ENCODE measurements at regions not wholly inside any gene's neighbourhood (a gene's known extent, or its start where the extent isn't known, plus 50 kb on each side); places are given as distances from the start of the nearest gene placed in this dataset.

DNA sequence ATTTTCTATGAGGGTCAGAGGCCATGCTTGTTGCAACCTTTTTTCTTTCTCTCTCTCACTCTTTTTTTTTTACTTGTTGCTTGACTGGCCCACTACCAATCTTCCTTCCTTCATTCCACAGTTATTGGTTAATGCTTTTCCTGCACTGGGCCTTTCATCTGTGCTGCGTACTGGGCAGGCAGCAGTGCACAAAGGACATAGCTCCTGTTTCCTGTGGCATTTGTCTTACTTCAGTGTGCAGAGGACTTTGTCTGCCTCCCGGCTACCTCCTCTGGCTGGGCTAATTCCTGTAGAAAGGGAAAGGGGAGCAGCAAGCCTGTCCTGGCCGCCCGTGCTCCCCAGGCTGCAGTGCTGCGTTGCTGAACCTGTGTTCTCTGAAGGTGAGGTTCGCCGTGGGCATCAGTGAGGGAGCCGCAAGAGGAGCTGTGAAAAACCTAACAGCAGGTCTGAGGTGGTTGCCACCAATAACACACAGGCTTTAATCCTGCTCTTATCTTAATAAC is 93.7 kb upstream of the RGMA start:
- ChIA-PET CTCF (no interaction called here), RAD21 (ENCODE audit: unreplicated experiment) (no interaction called here), POLR2A (no interaction called here), SMC1A (ENCODE audit: uncharacterized antibody, unreplicated experiment) (no interaction called here)
- FAIRE-seq (no peak), ATAC-seq (no peak), DNase-seq (ENCODE audit: low read depth, low spot score) (no peak)
- H3K27me3 ChIP-seq (replicated peaks in 1 of 2; ENCODE audit: control insufficient read depth in 2 of 2, insufficient read depth in 2 of 2, low read length in 1 of 2) = no peaks in the 10 kb centered on the region; a peak in 1 of 4 replicates
- H3K4me2 ChIP-seq (ENCODE audit: control insufficient read depth, insufficient read depth) = no peak overlapping the region
- in situ Hi-C loops (cut with MboI) = no loop called here
- intact Hi-C loops (cut with micrococcal nuclease; ENCODE audit: unreplicated experiment) = no loop called here
- H3K4me3 ChIP-seq = no peak overlapping the region
- no peaks in the 10 kb centered on the region for H3K9me3 ChIP-seq (replicated peaks; ENCODE audit: control insufficient read depth, insufficient read depth, low read length)
- 53% methylated on average over 8 of the region's 8 CpGs for WGBS (ENCODE audit: insufficient coverage, insufficient replicate concordance, low lambda C conversion rate, missing lambda C conversion rate)
- BruUV-seq (replicated peaks) = no TSS peak
- H3K79me2 ChIP-seq (ENCODE audit: control insufficient read depth, insufficient read depth, low read length) = no peaks in the 10 kb centered on the region
- H3K9ac ChIP-seq (ENCODE audit: control insufficient read depth, insufficient read depth, low read length) = no peak overlapping the region
- TF ChIP-seq, protein P1, sequence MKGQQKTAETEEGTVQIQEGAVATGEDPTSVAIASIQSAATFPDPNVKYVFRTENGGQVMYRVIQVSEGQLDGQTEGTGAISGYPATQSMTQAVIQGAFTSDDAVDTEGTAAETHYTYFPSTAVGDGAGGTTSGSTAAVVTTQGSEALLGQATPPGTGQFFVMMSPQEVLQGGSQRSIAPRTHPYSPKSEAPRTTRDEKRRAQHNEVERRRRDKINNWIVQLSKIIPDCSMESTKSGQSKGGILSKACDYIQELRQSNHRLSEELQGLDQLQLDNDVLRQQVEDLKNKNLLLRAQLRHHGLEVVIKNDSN (IDR thresholded peaks at IDR 0.05; ENCODE audit: borderline replicate concordance, extremely low read length, insufficient read depth, low read depth, low read length) = no peak
- TF ChIP-seq CHD4 (IDR thresholded peaks at IDR 0.05) (no peak), KDM1A (IDR thresholded peaks at IDR 0.05; ENCODE audit: borderline replicate concordance) (no peak), PAX5 (IDR thresholded peaks at IDR 0.05; ENCODE audit: borderline replicate concordance, low read depth, low read length) (no peak), ZNF274 (IDR thresholded peaks at IDR 0.05; ENCODE audit: insufficient read depth, insufficient read length) (no peak), NFYB (IDR thresholded peaks at IDR 0.05; ENCODE audit: insufficient read depth, low read depth, low read length) (no peak), PML (IDR thresholded peaks at IDR 0.05; ENCODE audit: low read length) (no peak), TARDBP (IDR thresholded peaks at IDR 0.05; ENCODE audit: borderline replicate concordance) (no peak), BCL11A (IDR thresholded peaks at IDR 0.05; ENCODE audit: low read depth, low read length) (no peak), SIX5 (IDR thresholded peaks at IDR 0.05; ENCODE audit: low read depth, low read length, severe bottlenecking) (no peak), HDGF (IDR thresholded peaks at IDR 0.05) (no peak), SMC3 (IDR thresholded peaks at IDR 0.05; ENCODE audit: borderline replicate concordance, low read length) (no peak), SUPT20H (IDR thresholded peaks at IDR 0.05; ENCODE audit: borderline replicate concordance, control insufficient read depth, low read depth, low read length) (no peak), ESRRA (IDR thresholded peaks at IDR 0.05; ENCODE audit: low read length) (no peak)
- TF ChIP-seq, protein P2, sequence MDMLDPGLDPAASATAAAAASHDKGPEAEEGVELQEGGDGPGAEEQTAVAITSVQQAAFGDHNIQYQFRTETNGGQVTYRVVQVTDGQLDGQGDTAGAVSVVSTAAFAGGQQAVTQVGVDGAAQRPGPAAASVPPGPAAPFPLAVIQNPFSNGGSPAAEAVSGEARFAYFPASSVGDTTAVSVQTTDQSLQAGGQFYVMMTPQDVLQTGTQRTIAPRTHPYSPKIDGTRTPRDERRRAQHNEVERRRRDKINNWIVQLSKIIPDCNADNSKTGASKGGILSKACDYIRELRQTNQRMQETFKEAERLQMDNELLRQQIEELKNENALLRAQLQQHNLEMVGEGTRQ (IDR thresholded peaks at IDR 0.05; ENCODE audit: borderline replicate concordance, low read depth, low read length) = no peak
- TF ChIP-seq, protein P3, sequence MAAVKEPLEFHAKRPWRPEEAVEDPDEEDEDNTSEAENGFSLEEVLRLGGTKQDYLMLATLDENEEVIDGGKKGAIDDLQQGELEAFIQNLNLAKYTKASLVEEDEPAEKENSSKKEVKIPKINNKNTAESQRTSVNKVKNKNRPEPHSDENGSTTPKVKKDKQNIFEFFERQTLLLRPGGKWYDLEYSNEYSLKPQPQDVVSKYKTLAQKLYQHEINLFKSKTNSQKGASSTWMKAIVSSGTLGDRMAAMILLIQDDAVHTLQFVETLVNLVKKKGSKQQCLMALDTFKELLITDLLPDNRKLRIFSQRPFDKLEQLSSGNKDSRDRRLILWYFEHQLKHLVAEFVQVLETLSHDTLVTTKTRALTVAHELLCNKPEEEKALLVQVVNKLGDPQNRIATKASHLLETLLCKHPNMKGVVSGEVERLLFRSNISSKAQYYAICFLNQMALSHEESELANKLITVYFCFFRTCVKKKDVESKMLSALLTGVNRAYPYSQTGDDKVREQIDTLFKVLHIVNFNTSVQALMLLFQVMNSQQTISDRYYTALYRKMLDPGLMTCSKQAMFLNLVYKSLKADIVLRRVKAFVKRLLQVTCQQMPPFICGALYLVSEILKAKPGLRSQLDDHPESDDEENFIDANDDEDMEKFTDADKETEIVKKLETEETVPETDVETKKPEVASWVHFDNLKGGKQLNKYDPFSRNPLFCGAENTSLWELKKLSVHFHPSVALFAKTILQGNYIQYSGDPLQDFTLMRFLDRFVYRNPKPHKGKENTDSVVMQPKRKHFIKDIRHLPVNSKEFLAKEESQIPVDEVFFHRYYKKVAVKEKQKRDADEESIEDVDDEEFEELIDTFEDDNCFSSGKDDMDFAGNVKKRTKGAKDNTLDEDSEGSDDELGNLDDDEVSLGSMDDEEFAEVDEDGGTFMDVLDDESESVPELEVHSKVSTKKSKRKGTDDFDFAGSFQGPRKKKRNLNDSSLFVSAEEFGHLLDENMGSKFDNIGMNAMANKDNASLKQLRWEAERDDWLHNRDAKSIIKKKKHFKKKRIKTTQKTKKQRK (IDR thresholded peaks at IDR 0.05; ENCODE audit: low read depth, low read length) = no peak
- TF ChIP-seq, protein P4, sequence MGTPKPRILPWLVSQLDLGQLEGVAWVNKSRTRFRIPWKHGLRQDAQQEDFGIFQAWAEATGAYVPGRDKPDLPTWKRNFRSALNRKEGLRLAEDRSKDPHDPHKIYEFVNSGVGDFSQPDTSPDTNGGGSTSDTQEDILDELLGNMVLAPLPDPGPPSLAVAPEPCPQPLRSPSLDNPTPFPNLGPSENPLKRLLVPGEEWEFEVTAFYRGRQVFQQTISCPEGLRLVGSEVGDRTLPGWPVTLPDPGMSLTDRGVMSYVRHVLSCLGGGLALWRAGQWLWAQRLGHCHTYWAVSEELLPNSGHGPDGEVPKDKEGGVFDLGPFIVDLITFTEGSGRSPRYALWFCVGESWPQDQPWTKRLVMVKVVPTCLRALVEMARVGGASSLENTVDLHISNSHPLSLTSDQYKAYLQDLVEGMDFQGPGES (IDR thresholded peaks at IDR 0.05) = no peak
- H2AFZ ChIP-seq (ENCODE audit: control insufficient read depth, low read depth, low read length) = no peak overlapping the region
- H3K4me1 ChIP-seq (ENCODE audit: control insufficient read depth, insufficient read depth, low read length) = no peaks in the 10 kb centered on the region; the same call in 1 of the 2 replicates
- no peaks in the 10 kb centered on the region for H4K20me1 ChIP-seq (ENCODE audit: control insufficient read depth, insufficient read depth)
- H3K36me3 ChIP-seq (ENCODE audit: control insufficient read depth in 2 of 2, insufficient read depth in 2 of 2, low read length in 1 of 2) = no peaks in the 10 kb centered on the region
- no peak overlapping the region for H3K27ac ChIP-seq (ENCODE audit: control insufficient read depth, insufficient read depth)

Measured in GM12878 (cell line).